ENCODE measurements at regions not wholly inside any gene's neighbourhood (a gene's known extent, or its start where the extent isn't known, plus 50 kb on each side); places are given as distances from the start of the nearest gene placed in this dataset.

DNA sequence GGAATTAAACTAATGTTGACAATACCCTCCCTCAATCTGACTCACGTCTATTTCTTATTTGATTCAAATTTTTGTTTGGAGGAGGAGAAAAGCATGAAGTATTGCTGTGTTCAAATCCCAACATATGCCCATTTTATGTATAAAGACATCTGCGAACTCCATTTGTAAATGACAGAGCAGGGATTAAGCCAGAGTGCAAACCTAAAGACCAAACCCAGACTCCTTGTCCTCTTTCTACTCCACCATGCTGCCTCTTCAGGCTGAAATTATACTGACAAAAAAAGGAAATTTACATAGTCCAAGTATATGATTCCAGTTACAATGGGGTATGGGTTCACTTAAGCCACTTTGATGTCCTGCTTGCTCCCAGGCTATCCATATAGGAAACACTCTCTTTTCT lies 383.1 kb downstream of the ADRA2A start:
- DNase-seq = no peak

DNA sequence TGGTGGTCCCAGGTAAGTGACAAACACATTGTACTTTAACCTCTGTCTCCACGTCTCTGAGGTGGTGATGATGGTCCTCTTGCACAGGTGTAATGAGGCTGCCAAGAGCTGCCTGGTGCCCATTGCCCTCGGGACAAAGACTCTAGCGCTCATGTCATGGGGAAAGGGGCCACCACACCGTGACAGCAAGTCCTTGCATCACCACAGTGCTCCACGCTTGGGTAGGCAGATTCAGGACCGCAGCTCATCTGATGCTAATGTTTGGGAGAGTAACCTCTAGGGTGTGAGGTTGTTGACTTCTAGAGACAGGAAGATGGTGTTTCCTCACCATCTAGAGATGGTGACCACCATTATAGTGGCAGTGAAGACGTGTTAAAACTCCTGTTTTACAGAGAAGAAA lies 395.6 kb downstream of the ADRA2A start:
- DNase-seq = no peak

DNA sequence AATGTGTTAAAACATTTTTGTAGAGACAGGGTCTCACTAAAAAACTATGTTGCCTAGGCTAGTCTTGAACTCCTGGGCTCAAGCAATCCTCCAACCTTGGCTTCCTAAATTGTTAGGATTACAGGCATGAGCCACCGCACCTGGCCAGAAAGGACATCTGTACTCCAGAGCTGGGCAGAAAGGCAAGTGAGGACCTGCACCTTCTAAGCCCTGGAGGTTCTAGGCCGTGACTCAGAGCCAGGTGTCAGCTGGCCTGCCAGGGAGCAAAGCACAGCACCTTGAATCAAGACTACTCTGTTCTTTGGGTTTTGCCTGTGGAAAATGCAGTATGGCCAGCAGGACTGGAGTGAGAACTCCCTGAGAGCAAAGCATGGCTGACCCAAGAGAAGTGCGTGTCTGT lies 396.5 kb downstream of the ADRA2A start:
- no peak for DNase-seq

DNA sequence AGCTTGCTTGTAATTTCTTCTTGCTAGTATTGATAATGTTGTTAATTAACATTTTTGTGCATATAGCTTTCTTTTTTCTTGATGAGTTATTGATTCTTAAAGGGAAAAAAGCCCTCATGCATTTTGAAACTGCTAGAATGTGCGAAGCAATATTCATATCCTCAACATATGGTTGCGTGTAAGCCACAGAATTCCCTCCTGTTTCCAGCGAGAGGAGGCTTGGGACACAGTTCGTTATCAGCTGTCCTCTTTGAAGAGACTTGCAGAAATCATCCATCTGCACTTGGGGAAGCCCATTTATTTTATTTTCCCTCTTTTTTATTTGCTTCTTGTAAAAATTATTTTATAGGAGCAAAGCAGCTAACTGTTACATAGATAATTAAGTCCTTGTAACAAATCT lies 398.0 kb downstream of the ADRA2A start:
- DNase-seq = no peak

DNA sequence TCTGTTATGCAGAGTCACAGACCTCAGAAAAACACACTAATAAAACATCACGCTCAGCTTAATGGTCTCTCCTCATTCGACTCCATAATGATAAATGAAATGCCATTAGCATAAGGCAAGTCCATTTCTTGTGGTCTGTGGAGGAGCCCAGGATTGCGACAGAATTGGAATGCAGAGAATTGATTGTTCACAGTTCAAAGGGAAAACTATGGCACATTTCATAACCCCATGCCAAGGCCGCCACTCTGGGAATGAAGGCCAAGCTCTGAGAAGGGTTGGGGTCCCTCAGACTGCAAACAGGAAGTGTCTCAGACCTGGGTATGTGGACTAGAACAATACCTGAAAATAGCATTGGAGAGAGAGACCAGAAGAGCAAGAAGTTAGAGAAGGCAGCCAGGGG lies 398.9 kb downstream of the ADRA2A start:
- no peak for DNase-seq

DNA sequence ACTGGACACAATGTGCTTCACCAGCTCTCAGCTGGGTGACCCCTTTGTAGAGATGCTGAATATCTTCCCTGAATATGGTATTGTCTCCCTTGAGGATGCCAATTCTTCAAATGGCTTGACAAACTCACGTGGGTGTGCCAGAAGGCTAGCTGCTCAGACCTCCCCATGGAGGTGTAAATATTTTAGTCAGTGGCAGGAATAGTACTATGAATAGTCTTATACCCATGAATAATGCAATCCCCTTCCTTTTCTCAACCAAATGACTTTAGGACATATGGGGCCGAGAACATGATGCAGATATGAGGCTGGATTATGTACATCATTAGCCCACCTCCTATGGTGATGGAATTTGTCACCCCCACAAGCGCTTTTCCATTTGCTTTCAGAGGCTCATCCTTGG lies 401.8 kb downstream of the ADRA2A start:
- no peak for DNase-seq

DNA sequence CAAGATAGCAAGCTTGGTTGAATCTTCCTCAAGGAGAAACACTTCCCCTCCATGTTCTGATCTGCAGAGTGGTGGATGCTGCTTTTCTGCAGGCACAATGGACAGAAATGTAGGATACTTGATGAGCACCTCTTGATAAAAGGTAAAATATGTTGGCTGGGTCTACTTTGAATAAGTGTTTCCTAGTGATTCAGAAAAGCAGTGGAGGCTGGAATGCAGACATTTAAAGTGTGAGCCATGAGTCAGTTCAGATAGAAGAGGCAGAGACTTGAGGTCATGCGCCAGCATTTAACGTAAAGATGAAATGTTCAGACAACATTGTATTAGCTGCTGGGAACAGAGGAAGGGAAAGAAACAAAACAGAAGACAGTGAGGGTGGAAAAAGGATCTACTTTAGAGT lies 403.1 kb downstream of the ADRA2A start:
- no peak for DNase-seq

DNA sequence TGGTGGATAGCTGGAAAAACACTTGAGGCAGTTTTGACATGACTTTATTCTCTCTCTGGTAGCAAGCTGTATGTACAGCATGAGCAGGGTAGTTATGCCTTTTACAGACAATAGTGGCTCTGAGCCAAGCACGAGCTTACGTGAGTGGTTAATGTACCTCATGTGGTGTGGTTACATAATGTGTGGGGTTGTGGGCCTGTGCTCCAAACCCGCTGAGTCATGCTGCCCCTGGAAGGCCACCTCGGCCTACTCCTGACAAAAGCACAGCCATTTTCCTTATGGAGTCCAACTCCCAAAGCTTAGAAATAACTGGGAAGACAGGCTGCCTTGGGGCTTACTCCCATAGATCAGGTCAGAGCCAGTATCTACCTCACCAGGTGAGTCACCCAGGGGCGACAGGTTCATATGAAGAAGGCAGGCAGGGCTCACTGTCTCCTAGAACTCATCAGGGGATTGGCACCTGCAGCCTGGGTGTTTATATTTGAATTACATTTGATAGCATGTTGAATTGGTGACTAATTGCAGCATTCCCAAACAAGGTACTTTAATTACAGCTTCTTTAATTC lies 404.5 kb downstream of the ADRA2A start:
- DNase-seq = peak; percentile 22

DNA sequence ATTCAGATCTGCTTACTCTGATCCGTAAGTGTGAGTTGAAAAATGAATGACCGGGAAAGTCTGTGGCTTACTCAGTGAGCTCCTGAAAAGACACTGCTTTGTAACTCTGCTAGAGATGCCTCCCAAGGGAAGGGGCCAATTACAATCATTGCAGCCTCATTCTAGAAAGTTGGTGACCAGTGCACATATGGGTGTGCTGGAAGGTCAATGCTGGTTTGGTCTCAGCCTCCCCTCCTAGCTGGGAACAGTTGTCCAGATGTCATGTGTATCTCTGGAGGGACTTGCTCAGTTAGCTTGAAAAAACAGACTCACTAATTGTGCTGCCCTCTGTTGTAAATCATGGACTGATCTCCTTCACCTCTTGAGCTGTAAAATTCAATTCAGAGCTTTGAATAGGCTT lies 405.0 kb downstream of the ADRA2A start:
- no peak for DNase-seq

DNA sequence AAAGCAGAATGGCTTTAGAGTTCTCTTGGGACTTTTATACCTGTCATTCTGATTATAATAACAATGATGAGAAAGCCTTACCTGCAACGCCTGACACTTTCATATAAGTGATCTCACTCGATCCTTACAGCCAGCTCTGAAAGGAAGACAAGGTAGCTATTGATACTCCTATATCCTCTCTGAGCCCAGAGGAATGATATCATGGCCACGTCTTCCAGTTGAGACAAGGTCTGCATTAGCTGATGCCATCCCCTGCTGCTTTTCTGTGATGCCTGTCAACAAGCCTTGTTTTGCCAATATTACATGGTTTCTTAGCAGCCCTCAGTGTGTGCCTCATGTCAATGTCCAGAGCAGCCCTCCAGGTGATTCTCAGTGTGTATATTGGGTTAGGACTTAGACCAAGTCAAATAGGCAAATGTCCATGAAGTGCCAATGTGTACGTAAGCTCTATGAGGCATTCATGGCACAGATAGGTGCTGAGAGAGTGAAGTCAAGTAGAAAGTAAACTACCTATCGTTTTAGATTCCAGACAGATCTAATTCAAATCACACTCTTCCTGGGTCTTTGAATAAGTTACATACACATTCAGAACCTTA lies 405.9 kb downstream of the ADRA2A start:
- DNase-seq = no peak

DNA sequence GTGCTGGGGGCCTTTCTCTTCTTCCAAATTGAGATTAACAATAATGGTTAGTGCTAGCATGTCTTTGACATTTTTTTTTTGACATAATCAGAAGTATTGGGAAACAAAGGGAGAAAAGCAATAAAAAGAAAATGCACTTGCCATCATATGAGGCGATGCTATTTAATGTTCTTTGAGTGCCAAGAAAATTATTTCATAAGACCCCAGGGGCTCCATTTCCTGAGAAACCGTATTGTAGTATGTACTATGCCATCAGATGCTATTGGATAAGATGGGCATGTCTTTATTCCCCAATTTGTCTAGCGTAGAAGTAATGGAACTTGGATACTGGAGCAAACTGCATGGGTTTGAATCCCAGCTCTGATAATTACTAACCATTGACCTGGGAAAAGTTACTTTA lies 408.9 kb downstream of the ADRA2A start:
- no peak for DNase-seq

DNA sequence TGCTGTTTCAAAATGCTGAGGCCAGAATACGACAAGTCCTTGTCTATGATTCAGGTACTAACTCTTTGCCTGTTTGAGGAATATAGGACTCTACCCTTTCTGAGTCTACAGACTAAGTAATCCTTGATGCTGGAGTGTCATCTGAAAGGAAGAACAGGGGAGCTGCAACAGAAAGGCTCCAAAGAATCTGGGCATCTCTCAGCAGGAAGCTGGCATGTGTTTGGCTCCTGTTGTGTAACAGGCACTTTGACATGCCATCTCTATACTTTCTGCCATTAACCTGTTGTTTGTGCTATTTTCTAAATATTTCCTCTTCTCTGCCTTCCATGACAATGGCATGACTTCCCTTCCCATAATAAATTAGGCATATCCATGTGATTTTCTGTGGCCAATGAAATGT lies 409.5 kb downstream of the ADRA2A start:
- no peak for DNase-seq

DNA sequence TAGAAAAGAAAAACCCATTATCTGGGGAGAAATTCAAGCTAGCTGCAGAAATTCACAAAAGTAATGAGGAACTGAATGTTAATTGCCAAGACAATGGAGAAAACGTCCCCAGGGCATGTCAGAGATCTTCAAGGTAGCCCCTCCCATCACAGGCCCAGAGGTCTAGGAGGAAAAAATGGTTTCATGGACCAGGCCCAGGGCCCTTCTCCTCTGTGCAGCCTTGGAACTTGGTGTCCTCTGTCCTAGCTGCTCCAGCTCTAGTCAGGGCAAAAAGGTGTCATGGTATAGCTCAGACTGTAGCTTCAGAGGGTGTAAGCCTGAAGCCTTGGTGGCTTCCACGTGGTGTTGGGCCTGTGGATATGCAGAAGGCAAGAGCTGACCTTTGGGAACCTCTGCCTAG lies 411.8 kb downstream of the ADRA2A start:
- DNase-seq = no peak

DNA sequence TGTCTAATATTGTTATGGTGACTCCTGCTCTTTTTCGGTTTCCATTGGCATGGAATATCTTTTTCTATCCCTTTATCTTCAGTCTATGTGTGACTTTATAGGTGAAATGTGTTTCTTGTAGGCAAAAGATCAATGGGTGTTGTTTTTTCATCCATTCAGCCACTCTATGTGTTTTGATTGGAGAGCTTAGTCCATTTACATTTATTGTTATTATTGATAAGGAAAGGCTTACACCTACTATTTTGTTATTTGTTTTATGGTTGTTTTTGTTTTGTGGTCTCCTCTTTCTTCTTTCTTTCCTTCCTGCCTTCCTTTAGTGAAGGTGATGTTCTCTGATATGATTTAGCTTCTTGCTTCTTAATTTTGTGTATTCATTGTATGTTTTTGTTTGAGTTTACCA lies 414.3 kb downstream of the ADRA2A start:
- DNase-seq = no peak

DNA sequence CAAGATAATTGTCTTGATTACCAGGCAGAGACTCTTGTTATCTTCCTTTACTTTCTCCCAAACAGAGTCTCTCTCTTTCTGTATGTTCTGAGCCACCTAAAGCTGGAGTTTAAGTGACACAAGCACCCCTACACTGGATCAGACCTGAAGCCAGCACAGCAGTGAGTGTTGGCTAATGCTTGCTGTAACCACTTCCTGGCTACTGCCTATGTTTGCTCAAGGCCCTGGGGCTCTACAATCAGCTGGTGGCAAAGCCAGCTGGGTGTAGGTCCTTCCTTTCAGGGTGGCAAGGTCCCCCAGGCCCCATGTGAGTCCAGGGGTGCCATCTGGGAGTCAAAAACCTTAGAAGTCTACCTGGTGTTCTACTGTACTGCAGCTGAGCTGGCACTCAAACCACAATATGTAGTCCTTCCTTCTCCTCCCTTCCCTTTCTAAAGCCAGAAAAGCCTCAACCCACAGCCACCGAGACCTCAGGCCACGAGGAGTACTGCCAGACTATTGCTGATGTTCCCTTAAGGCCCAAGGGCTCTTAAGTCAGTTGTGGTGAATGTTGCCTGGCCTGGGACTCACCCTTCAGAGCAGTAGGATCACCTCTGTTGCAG lies 416.3 kb downstream of the ADRA2A start:
- no peak for DNase-seq

DNA sequence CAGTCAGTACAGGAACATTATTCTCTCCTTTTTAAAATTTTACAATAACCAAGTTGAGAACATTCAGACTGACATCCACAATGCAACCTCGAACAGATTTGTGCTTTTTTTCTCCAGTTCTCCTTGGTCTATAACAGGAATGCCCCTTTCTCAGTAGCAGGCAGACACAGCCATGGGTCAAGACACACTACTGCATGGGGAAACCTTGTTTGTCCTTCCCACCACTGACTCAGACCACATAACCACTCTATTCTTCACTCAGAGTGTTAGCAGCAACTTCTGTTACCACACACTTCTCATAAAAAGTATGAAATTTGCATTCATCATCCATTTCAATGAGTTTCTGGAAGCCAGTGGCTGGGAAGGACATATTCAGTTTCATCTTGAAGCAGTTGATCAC lies 421.7 kb downstream of the ADRA2A start:
- DNase-seq = no peak

DNA sequence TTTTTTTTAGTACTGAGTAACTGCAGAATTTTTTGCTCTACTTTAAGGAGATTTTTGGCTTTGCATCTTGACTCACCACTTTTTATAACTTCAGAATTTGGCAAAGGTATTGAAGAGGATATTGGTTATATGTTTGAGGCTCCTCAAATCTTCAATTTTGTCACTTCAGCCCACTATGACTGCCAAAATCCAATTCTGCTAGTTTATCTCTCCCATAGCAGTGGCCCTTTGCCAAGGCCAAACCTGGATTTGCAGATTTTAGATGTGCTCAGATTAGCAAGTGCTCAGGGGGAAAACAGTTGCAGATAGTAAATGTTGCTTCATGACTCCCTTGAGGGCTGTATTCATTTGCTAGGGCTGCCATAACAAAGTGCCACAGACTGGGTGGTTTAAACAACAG lies 427.5 kb downstream of the ADRA2A start:
- DNase-seq = no peak

DNA sequence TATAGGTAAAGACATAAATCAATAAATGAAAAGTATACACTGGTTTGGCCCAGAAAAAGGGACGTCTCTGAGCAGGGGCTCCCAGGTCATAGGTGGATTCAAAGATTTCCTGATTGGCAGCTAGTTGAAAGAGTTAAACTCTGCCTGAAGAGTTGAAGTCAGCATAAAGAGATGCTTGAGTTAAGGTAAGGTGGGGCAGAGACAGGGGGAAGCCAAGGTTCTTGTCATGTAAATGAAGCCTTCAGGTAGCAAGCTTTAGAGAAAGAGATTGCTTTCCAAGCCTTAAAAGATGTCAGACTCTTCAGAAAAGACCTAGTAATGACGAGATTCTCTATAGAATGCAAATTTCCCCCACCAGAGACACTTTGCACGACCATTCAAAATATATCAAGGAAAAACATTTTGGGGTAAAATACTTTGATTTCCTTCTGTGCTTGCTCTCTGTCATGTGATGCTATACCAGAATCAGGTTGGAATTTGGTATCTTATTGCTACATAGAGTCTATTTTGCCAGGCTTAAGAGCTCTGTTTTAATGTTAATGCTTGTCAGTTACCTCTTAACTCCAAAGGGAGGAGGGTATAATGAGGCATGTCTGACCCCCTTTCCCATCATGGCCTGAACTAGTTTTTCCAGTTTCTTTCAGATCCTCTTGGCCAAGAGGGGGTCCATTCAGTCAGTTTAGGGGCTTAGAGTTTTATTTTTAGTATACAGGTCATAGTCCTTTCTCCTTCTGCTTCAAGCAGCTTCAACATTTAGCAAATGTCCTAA lies 429.6 kb downstream of the ADRA2A start:
- DNase-seq = no peak

DNA sequence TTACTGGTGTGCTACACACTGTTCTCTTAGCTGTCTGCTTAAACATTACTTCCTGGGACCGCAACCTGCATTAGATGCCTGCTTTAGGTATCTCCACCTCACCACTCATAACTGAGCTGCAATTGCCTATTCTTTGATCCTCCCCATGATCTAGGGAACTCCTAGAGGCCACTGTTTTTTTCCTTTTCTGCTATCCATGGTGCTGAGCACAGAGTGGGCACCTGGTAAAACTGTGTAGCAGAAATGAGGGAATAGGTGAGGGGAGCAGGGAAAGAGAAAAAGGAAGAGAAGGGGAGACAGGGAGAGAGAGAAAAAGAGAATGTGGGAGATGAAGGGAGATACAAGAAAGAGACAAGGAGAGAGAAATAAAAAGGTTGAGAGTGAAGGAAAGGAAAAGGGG lies 434.9 kb downstream of the ADRA2A start:
- DNase-seq = no peak

DNA sequence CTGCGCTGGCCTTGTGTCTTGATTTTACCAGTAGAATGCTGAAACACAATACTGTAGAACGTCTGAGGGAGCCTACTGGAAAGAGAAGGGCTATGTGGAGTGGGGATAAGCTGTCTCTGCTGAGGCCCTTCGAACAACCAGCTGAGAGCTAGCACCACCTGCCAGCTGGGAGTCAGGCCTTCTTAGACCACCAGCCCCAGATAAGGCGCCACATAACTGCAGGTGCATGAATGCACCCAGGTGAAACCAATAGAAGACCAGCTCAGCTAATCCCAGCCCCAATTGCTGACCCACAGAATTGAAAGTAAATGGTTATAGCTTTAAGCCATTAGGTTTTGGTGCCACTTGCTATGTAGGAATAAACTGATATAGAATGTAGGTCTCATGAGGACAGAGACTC lies 438.4 kb downstream of the ADRA2A start:
- DNase-seq = no peak

DNA sequence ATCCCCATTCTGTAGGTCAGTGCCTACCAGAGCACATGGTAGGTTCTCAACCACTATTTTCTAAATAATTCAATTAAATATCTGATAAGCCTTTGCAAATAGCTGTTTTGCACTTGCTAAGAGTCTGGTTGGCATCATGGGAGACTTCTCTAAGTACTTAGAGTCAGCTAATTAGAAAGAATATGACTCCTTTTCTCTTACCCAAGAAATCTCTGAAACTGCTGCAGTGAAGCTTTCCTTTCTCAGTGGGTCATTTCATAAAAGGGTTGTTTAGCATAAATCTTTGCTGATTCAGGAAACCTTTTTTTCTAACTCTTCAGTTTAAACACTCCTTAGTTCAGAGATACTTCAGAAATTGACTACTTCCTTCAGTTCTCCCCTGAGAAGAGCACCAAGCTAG lies 438.9 kb downstream of the ADRA2A start:
- no peak for DNase-seq

DNA sequence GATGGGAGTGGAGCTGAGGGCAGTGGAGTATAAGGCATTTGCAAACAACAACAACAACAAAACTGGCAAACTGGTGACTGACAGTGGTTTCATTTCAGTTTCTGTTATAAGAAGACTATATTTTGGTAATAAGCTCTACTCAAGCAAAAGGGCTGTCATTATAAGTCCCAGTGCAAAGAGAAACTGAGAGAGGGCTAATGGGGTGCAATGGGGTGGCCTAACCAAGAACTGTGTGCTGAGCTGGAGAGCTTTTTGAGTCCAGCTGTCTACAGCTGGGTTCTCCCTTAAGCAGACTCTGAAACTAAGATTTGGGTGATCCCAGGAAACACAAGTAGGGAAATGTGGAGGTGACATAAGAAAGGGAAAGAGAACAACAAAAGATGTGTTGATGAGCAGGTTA lies 439.3 kb downstream of the ADRA2A start:
- DNase-seq = no peak

DNA sequence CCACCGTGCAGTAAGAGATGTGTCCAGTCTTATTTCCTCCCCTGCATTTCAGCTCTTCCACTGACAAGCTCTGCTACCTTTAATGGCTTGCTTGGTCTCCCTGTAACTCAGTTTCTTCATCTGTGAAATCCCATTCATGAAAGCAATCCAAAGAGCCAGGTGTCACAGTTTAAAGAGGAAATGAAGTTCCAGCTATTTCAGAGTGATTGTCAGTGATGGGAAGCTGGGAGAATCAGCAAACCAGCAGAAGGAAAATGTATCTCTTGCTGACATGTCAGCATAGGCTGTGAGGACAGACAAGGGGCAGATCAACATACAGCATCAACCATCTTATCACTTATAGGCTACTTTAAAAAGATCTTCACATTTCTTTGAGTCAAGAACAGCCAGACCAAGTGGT lies 445.3 kb downstream of the ADRA2A start:
- no peak for DNase-seq

DNA sequence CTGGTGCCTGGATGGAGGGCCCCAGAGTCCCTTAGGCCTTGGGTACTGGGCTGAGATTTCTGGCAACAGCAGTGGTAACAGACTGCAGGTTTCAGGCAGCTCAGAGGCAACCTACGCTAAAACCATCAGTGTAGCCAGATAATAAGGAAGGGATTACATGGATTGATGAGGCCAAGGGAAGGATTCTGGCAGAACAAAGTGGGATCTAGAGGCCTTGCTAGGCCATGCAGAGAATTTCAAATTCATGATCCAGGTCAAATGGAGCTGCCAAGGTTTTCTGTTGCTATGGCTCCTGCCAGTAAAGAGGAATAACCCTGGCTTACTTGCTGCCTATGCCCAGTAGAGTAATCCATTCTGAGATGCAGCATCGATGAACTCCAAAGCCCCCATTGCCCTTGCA lies 445.7 kb downstream of the ADRA2A start:
- DNase-seq = no peak
